NT2/D1 (cell line): ENCODE measurements at regions not wholly inside any gene's neighbourhood (a gene's known extent, or its start where the extent isn't known, plus 50 kb on each side); places are given as distances from the start of the nearest gene placed in this dataset.

Experiments used
- YY1 ChIP-seq: IDR thresholded peaks from 2 replicates; pipeline ENCODE4 v1.6.1; 2011; ENCODE audit not compliant: insufficient read length, insufficient read depth
- ZNF274 ChIP-seq: IDR thresholded peaks from 2 replicates; pipeline ENCODE4 v1.6.1; 2011; ENCODE audit warnings: mild to moderate bottlenecking, low read depth, low read length

DNA sequence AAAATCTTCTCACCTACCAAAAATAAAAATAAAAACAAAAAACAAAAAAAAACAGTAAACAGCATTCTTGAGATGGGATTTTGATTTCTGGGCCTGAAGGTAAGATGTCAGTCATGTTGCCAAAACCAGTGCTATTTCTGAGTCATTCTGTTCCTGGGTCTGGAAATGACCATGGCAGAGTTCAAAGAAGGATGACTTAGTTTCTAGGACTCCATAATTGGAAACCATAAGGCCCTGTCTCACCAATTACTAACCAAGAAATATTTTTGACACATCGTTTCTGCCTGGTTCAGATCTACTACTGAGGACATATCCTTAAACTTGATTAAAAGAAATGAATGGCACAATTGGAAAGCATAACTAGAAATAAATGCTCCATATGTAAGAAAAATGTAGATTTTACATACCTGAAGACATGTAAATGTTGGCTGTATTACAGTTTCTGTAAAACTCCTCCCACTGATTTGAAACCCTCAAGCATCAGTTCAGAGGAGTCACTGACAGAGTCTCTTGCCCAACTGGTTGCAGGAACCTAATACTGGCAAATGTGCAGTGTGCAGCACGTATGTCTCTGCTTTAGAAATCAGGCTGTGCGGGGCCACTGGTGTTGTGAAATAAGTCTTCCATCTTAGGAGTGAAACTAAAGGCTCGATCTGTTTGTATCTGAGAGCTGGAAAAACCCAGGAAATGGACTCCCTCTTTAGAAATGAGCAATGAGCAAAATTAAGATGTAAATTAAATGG is 84.8 kb upstream of the EGR2 start:
- no peak for TF ChIP-seq YY1
- no peak for TF ChIP-seq ZNF274
